Right lobe of liver (tissue), 6 donors: ENCODE measurements at regions not wholly inside any gene's neighbourhood (a gene's known extent, or its start where the extent isn't known, plus 50 kb on each side); places are given as distances from the start of the nearest gene placed in this dataset.

Source experiments
- ATAC-seq, 4 donors: fragments of 200-7000 bp; cut with Tn5 transposase; one replicate each; pipeline ENCODE4 v1.9.1; 2020; ENCODE audit warnings: mild to moderate bottlenecking in 4 of 4, moderate library complexity in 4 of 4
- DNase-seq, 3 donors: peaks; one replicate each; pipeline ENCODE4 v3.0.0-alpha.2; 2020
- H3K27ac ChIP-seq, 3 donors: fragments of 200-600 bp; one replicate each; pipeline ENCODE4 v1.8.0; 2022
- H3K27me3 ChIP-seq, 2 donors: fragments of 200-600 bp; one replicate each; pipeline ENCODE4 v1.8.0; 2022
- H3K36me3 ChIP-seq, 4 donors: fragments of 200-600 bp; sonication (generic) in 1 of 4; one replicate each; pipeline versions ENCODE4 v1.5.1 to v1.8.0; 2017 to 2022; ENCODE audit warnings: control low read depth in 1 of 4
- H3K4me1 ChIP-seq, 4 donors: fragments of 200-600 bp; sonication (generic) in 1 of 4; one replicate each; pipeline versions ENCODE4 v1.5.1 to v1.8.0; 2017 to 2022; ENCODE audit warnings: control low read depth in 1 of 4
- H3K4me3 ChIP-seq, 3 donors: fragments of 200-600 bp; one replicate each; pipeline ENCODE4 v1.8.0; 2022
- H3K9me3 ChIP-seq, 4 donors: fragments of 200-600 bp; sonication (generic) in 1 of 4; one replicate each; pipeline versions ENCODE4 v1.5.1 to v1.8.0; 2017 to 2022; ENCODE audit warnings: control low read depth in 1 of 4
- POLR2A ChIP-seq: fragments of 450-650 bp; IDR thresholded peaks from one replicate; pipeline ENCODE4 v1.6.1; 2017; ENCODE audit warnings: antibody characterized with exemption, mild to moderate bottlenecking
- WGBS: methylation state at CpG from one replicate; pipeline ENCODE4 v1.1.6; 2018; ENCODE audit warnings: low coverage, low lambda C conversion rate; ENCODE audit not compliant: insufficient coverage; ENCODE audit errors: missing lambda C conversion rate; 5-methylcytosine and 5-hydroxymethylcytosine counted together
- intact Hi-C, 2 donors: fragments of 100-400 bp; cut with DNase I; formaldehyde crosslinking; loops; one replicate each; pipeline versions ENCODE4 v1.11.2 to v1.14.1; 2022
- TF ChIP-seq, protein P1 (sequence below), 4 donors: fragments of 200-600 bp in 3 of 4; fragments of 450-650 bp in 1 of 4; IDR thresholded peaks; one replicate each; pipeline versions ENCODE4 v1.5.1 to v1.8.0; 2016 to 2022; ENCODE audit warnings: antibody characterized with exemption in 4 of 4, mild to moderate bottlenecking in 2 of 4
- donor health status: DM: no; HTN: yes; CAD: no.
- donor health status: DM: no; HTN: no; CAD: no.
- donor health status: DM: no; HTN: no; CAD: no.
- donor health status: DM: no; HTN: yes; CAD: no.
- donor health status: DM: no; HTN: yes; CAD: no.

DNA sequence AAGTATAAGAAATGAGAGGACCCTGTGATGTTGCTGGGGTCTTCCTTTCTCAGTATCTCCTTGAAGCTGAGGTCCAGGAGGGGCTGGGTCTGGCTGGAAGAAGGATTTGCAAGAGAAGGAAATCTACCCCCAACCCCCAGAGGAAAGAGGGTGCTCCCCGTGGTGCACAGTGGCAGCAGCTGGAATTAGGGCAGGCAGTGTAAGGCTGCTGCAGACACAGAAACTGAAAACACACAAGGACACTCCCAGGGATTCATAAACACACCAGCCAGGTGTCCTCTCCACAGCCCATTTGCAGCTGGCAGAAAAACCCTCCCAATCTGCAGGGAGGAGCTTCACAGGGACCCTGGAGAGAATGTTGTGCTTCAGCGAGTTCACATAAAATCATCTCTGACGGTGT lies 297.2 kb downstream of the CDH26 start:
- DNase-seq, result no peak
- H3K4me1 ChIP-seq, result peaks cover 0 to 4% (median 0%) of the 10 kb centered on the region in 4 donors
- H3K36me3 ChIP-seq, result no peaks in the 10 kb centered on the region
- intact Hi-C loops, result loop anchor here in 1 of 2 donors (10.0 kb wide), 1 partner anchor 191 kb away; no protein-coding TSS in a partner anchor
- H3K9me3 ChIP-seq, result no peaks in the 10 kb centered on the region
- WGBS, result 4% methylated on average over 3 of the region's 3 CpGs
- H3K27ac ChIP-seq, result peak overlapping the region in 1 of 3 donors; percentile 24
- no peaks in the 10 kb centered on the region for H3K27me3 ChIP-seq
- no peak overlapping the region for H3K4me3 ChIP-seq
- TF ChIP-seq, protein P1, sequence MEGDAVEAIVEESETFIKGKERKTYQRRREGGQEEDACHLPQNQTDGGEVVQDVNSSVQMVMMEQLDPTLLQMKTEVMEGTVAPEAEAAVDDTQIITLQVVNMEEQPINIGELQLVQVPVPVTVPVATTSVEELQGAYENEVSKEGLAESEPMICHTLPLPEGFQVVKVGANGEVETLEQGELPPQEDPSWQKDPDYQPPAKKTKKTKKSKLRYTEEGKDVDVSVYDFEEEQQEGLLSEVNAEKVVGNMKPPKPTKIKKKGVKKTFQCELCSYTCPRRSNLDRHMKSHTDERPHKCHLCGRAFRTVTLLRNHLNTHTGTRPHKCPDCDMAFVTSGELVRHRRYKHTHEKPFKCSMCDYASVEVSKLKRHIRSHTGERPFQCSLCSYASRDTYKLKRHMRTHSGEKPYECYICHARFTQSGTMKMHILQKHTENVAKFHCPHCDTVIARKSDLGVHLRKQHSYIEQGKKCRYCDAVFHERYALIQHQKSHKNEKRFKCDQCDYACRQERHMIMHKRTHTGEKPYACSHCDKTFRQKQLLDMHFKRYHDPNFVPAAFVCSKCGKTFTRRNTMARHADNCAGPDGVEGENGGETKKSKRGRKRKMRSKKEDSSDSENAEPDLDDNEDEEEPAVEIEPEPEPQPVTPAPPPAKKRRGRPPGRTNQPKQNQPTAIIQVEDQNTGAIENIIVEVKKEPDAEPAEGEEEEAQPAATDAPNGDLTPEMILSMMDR (IDR thresholded peaks at IDR 0.05), result no peak
- TF ChIP-seq POLR2A, result no peak
- ATAC-seq, result peak in 3 of 4 donors; percentile 16 to 38 (median 21)

GRCh38 chr20:60255866-60256265 lies 297.6 kb downstream of the CDH26 start:
- H3K36me3 ChIP-seq, result no peaks in the 10 kb centered on the region
- no peaks in the 10 kb centered on the region for H3K9me3 ChIP-seq
- intact Hi-C loops, result loop anchor here in 1 of 2 donors (10.0 kb wide), 1 partner anchor 191 kb away; no protein-coding TSS in a partner anchor
- WGBS, result 26% methylated on average over 3 of the region's 6 CpGs
- no peak for TF ChIP-seq POLR2A
- TF ChIP-seq, protein P1 (IDR thresholded peaks at IDR 0.05), result no peak
- peaks cover 0 to 4% (median 0%) of the 10 kb centered on the region in 4 donors for H3K4me1 ChIP-seq
- H3K4me3 ChIP-seq, result no peak overlapping the region
- H3K27me3 ChIP-seq, result no peaks in the 10 kb centered on the region
- peak; percentile 17 to 70 (median 48) for ATAC-seq
- no peak overlapping the region for H3K27ac ChIP-seq
- no peak for DNase-seq

- H3K4me1 ChIP-seq, result peaks cover 0 to 4% (median 0%) of the 10 kb centered on the region in 4 donors
- H3K27ac ChIP-seq, result no peak overlapping the region
- intact Hi-C loops, result loop anchor here in 1 of 2 donors (10.0 kb wide), 1 partner anchor 192 kb away; no protein-coding TSS in a partner anchor
- no peak for TF ChIP-seq POLR2A
- TF ChIP-seq, protein P1 (IDR thresholded peaks at IDR 0.05), result no peak
- no peaks in the 10 kb centered on the region for H3K36me3 ChIP-seq
- no peaks in the 10 kb centered on the region for H3K9me3 ChIP-seq
- ATAC-seq (no peak), DNase-seq (no peak)
- no peak overlapping the region for H3K4me3 ChIP-seq
- WGBS, result 84% methylated on average over 5 of the region's 6 CpGs
- no peaks in the 10 kb centered on the region for H3K27me3 ChIP-seq
Measured at GRCh38 chr20:60256811-60257210, 298.6 kb downstream of the CDH26 start.

- TF ChIP-seq, protein P1 (IDR thresholded peaks at IDR 0.05), result no peak
- TF ChIP-seq POLR2A, result no peak
- Histone ChIP-seq H3K4me1 (peaks cover 0 to 4% (median 0%) of the 10 kb centered on the region in 4 donors), H3K9me3 (no peaks in the 10 kb centered on the region), H3K36me3 (no peaks in the 10 kb centered on the region), H3K4me3 (no peak overlapping the region), H3K27ac (no peak overlapping the region), H3K27me3 (no peaks in the 10 kb centered on the region)
- DNase-seq, result no peak
- ATAC-seq, result no peak
- intact Hi-C loops, result loop anchor here in 1 of 2 donors (10.0 kb wide), 1 partner anchor 193 kb away; no protein-coding TSS in a partner anchor
- 88% methylated on average over 1 of the region's 3 CpGs for WGBS
Measured at GRCh38 chr20:60257671-60258070, 299.4 kb downstream of the CDH26 start.
